Loucy (cell line): ENCODE measurements at regions not wholly inside any gene's neighbourhood (a gene's known extent, or its start where the extent isn't known, plus 50 kb on each side); places are given as distances from the start of the nearest gene placed in this dataset.

Experiments
- H2AFZ ChIP-seq: fragments of 200-600 bp; sonication (generic); 2 replicates; pipeline ENCODE4 v1.6.0; 2016; ENCODE audit warnings: antibody characterized with exemption, mild to moderate bottlenecking, low read length, moderate library complexity
- H3F3A ChIP-seq: fragments of 200-600 bp; 2 replicates; pipeline ENCODE4 v1.6.0; 2016; ENCODE audit warnings: antibody characterized with exemption, low read depth, mild to moderate bottlenecking
- H3K27me3 ChIP-seq: fragments of 200-600 bp; sonication (generic); 2 replicates; pipeline ENCODE4 v1.6.1; 2014; ENCODE audit warnings: low read length, mild to moderate bottlenecking; ENCODE audit not compliant: insufficient read depth, poor library complexity, severe bottlenecking
- H3K36me3 ChIP-seq: fragments of 200-600 bp; sonication (generic); 2 replicates; pipeline ENCODE4 v1.6.1; 2016; ENCODE audit warnings: low read length; ENCODE audit not compliant: insufficient read depth
- H3K4me1 ChIP-seq: fragments of 200-600 bp; sonication (generic); 2 replicates; pipeline ENCODE4 v1.5.1; 2014; ENCODE audit warnings: low read length, mild to moderate bottlenecking; ENCODE audit not compliant: insufficient read depth, poor library complexity, severe bottlenecking
- H3K4me2 ChIP-seq: fragments of 200-600 bp; sonication (generic); 2 replicates; pipeline ENCODE4 v1.6.0; 2014; ENCODE audit warnings: antibody characterized with exemption, low read length, low read depth, mild to moderate bottlenecking; ENCODE audit not compliant: poor library complexity, severe bottlenecking
- H3K4me3 ChIP-seq: fragments of 200-600 bp; sonication (generic); 2 replicates; pipeline ENCODE4 v1.5.1; 2014; ENCODE audit warnings: low read length, mild to moderate bottlenecking, mixed read lengths; ENCODE audit not compliant: poor library complexity, severe bottlenecking
- H3K79me2 ChIP-seq: fragments of 200-600 bp; sonication (generic); 2 replicates; pipeline ENCODE4 v1.6.1; 2014; ENCODE audit warnings: low read length; ENCODE audit not compliant: insufficient read depth
- H3K9ac ChIP-seq: fragments of 200-600 bp; sonication (generic); 2 replicates; pipeline ENCODE4 v1.6.0; 2014; ENCODE audit warnings: mild to moderate bottlenecking, low read depth, low read length, moderate library complexity; ENCODE audit not compliant: poor library complexity, severe bottlenecking
- H3K9me2 ChIP-seq: fragments of 200-600 bp; sonication (generic); replicated peaks from 2 replicates; pipeline ENCODE4 v1.6.1; 2016; ENCODE audit warnings: low read depth, low read length, mixed read lengths
- H3K9me3 ChIP-seq: fragments of 200-600 bp; sonication (generic); 2 replicates; pipeline ENCODE4 v1.6.1; 2014; ENCODE audit warnings: mild to moderate bottlenecking, antibody characterized with exemption, low read length, low read depth; ENCODE audit not compliant: insufficient read depth
- H4K20me1 ChIP-seq: fragments of 200-600 bp; sonication (generic); 2 replicates; pipeline ENCODE4 v1.6.0; 2014; ENCODE audit warnings: antibody characterized with exemption, low read length, mild to moderate bottlenecking; ENCODE audit not compliant: insufficient read depth, poor library complexity, severe bottlenecking
- EZH2phosphoT487 ChIP-seq: fragments of 200-600 bp; IDR thresholded peaks from 2 replicates; pipeline ENCODE4 v1.6.1; 2018; ENCODE audit warnings: antibody characterized with exemption, mild to moderate bottlenecking, moderate library complexity, borderline replicate concordance
- TF ChIP-seq, protein P1 (sequence below): fragments of 200-600 bp; sonication (generic); conservative IDR thresholded peaks from 2 replicates; pipeline ENCODE4 v1.5.1; 2014; ENCODE audit warnings: mild to moderate bottlenecking, antibody characterized with exemption, low read length

DNA sequence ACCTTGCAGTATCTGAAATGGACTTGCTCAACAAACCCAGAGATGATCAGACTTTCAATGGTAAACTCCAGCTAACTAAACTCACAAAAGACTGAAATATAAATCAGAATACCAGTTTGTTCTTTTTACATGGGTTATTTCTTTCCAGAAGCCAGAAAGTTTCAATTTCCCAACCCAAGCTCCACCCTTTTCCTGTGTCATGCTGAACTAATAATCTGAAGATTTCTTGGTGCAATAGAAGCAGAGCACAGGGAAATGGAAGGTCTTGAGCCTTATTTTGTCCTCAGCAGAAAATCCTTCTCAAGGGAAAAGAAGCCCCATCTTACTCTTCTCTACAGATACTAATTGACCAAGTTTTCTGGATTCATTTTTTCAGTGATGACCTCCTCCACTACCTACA lies 93.3 kb upstream of the PAPOLG start:
- no peaks in the 10 kb centered on the region for H3K36me3 ChIP-seq
- H3K27me3 ChIP-seq: no peaks in the 10 kb centered on the region
- no peaks in the 10 kb centered on the region for H3K9me2 ChIP-seq
- H3K4me1 ChIP-seq: no peaks in the 10 kb centered on the region
- no peaks in the 10 kb centered on the region for H3K9me3 ChIP-seq
- no peak overlapping the region for H3K4me2 ChIP-seq
- H3F3A ChIP-seq: no peaks in the 10 kb centered on the region
- H3K4me3 ChIP-seq: no peak overlapping the region
- H2AFZ ChIP-seq: no peak overlapping the region
- no peaks in the 10 kb centered on the region for H4K20me1 ChIP-seq
- no peaks in the 10 kb centered on the region for H3K79me2 ChIP-seq
- H3K9ac ChIP-seq: no peak overlapping the region
- TF ChIP-seq, protein P1, sequence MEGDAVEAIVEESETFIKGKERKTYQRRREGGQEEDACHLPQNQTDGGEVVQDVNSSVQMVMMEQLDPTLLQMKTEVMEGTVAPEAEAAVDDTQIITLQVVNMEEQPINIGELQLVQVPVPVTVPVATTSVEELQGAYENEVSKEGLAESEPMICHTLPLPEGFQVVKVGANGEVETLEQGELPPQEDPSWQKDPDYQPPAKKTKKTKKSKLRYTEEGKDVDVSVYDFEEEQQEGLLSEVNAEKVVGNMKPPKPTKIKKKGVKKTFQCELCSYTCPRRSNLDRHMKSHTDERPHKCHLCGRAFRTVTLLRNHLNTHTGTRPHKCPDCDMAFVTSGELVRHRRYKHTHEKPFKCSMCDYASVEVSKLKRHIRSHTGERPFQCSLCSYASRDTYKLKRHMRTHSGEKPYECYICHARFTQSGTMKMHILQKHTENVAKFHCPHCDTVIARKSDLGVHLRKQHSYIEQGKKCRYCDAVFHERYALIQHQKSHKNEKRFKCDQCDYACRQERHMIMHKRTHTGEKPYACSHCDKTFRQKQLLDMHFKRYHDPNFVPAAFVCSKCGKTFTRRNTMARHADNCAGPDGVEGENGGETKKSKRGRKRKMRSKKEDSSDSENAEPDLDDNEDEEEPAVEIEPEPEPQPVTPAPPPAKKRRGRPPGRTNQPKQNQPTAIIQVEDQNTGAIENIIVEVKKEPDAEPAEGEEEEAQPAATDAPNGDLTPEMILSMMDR: no peak
- no peak for TF ChIP-seq EZH2phosphoT487

DNA sequence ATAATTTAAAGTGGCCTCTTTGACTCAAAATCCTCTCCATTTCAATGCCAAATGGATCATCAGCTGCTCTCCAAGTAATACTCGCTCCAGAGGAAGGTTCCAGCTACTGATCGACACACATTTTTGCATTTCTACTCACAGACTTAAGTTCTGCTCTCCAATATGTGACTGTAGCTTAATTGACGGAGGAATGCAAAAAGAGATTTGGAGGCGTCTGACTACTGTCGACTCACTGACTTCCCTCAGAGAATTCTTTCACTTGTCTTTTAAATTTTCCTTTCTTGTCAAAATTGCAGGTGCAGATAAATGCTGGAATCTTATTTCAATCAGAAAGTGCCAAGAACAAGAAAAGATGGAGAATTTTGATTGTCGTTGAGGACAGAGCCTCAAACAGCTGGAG lies 84.1 kb upstream of the PAPOLG start:
- Histone ChIP-seq H2AFZ (no peak overlapping the region), H3K36me3 (no peaks in the 10 kb centered on the region), H3K4me3 (no peak overlapping the region), H3K4me1 (peaks cover 7% of the 10 kb centered on the region), H3K4me2 (no peak overlapping the region), H3K27me3 (no peaks in the 10 kb centered on the region), H3F3A (no peaks in the 10 kb centered on the region), H3K9ac (no peak overlapping the region), H3K9me2 (no peaks in the 10 kb centered on the region), H3K79me2 (no peaks in the 10 kb centered on the region), H3K9me3 (no peaks in the 10 kb centered on the region), H4K20me1 (no peaks in the 10 kb centered on the region)
- no peak for TF ChIP-seq EZH2phosphoT487
- TF ChIP-seq, protein P1: no peak

DNA sequence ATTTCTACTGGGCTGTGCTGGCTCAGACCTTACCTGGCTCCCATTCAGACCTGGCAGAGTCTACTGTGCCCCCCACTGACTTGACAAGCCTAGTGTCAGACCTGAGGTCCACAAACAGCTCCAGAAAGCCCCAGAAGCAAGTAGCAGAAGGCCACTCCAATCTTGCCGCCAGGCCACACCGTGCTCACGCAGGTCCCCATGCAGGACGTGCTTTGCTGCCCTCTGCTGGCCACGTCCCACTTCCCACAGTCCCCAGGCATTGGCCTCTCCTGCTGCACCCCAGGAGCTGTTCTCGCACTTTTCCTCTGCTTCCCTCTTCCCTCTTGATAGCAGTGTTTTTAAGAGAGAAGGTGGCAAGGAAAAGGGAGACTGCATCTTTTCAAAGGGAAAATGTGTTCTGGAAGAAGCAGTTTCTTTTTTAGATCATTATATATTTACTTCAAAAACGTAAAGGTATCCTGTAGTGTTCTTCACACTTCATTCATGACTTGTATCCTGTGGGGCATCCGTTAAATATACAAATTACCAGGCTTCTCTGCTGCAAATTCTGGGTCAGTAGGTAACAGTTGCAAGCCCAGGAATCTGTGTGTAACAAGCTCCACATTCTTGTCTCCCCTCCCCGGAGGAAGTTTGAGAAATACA lies 81.4 kb upstream of the PAPOLG start:
- Histone ChIP-seq H3K4me1 (peaks cover 7% of the 10 kb centered on the region), H3F3A (no peaks in the 10 kb centered on the region), H2AFZ (peak overlapping the region; percentile 74), H3K9me3 (no peaks in the 10 kb centered on the region), H3K4me2 (peak overlapping the region; percentile 28), H3K9ac (no peak overlapping the region), H3K27me3 (no peaks in the 10 kb centered on the region), H3K4me3 (no peak overlapping the region), H3K79me2 (no peaks in the 10 kb centered on the region), H4K20me1 (no peaks in the 10 kb centered on the region), H3K9me2 (no peaks in the 10 kb centered on the region), H3K36me3 (no peaks in the 10 kb centered on the region)
- TF ChIP-seq, protein P1: peak; percentile 93
- no peak for TF ChIP-seq EZH2phosphoT487
